Psoas muscle (tissue), 7 donors: ENCODE measurements at regions not wholly inside any gene's neighbourhood (a gene's known extent, or its start where the extent isn't known, plus 50 kb on each side); places are given as distances from the start of the nearest gene placed in this dataset.
"Not testable (repeated sequence)": the region's sequence is repeated elsewhere in the genome, so short reads cannot be mapped to it uniquely, and the experiment has no call there.

ENCODE experiments used
- ATAC-seq, 4 donors: fragments of 200-7000 bp; cut with Tn5 transposase; one replicate each; pipeline ENCODE4 v1.9.1; 2020; ENCODE audit warnings: moderate library complexity in 3 of 4, mild to moderate bottlenecking in 2 of 4
- DNase-seq, 2 donors: peaks; one replicate each; pipeline ENCODE4 v3.0.0-alpha.2; 2020
- H3K27ac ChIP-seq: fragments of 200-600 bp; one replicate; pipeline ENCODE4 v1.8.0; 2022
- H3K27me3 ChIP-seq, 3 donors: fragments of 200-600 bp in 1 of 3; one replicate each; pipeline versions ENCODE4 v1.6.1 to v1.8.0; 2013 to 2022; ENCODE audit warnings: low read length in 2 of 3, mild to moderate bottlenecking in 2 of 3, moderate library complexity in 1 of 3; ENCODE audit not compliant: insufficient read depth in 3 of 3
- H3K36me3 ChIP-seq, 2 donors: fragments of 200-600 bp in 1 of 2; one replicate each; pipeline versions ENCODE4 v1.6.1 to v1.8.0; 2013 to 2022; ENCODE audit warnings: low read depth in 1 of 2, mild to moderate bottlenecking in 1 of 2, moderate library complexity in 1 of 2; ENCODE audit not compliant: insufficient read depth in 1 of 2
- H3K4me1 ChIP-seq: fragments of 200-600 bp; one replicate; pipeline ENCODE4 v1.8.0; 2022
- H3K4me3 ChIP-seq: fragments of 200-600 bp; one replicate; pipeline ENCODE4 v1.8.0; 2022; ENCODE audit warnings: mild to moderate bottlenecking
- H3K9me3 ChIP-seq: fragments of 200-600 bp; one replicate; pipeline ENCODE4 v1.8.0; 2022
- WGBS, 3 donors: extraction: QIAGEN DNeasy Blood & Tissue Kit; methylation state at CpG; one replicate each; pipeline versions ENCODE4 v1.1.6 to v1.1.7; 2013; 5-methylcytosine and 5-hydroxymethylcytosine counted together
- intact Hi-C, 2 donors: fragments of 100-400 bp; cut with DNase I; formaldehyde crosslinking; loops; one replicate each; pipeline versions ENCODE4 v1.11.0 to v1.14.2; 2022
- TF ChIP-seq, protein P1 (sequence below): fragments of 200-600 bp; IDR thresholded peaks from one replicate; pipeline ENCODE4 v1.8.0; 2022; ENCODE audit warnings: antibody characterized with exemption
- donor health status: healthy with polysubstance abuse.
- donor health status: DM: no; HTN: no; CAD: no; lungs with moderate emphysema.
- donor health status: Bipolar disorder and iron deficiency.
- donor health status: healthy.
- donor health status: DM: yes; HTN: yes; CAD: no.
- donor health status: DM: no; HTN: no; CAD: no.
- donor health status: DM: yes; HTN: yes; CAD: no.

DNA sequence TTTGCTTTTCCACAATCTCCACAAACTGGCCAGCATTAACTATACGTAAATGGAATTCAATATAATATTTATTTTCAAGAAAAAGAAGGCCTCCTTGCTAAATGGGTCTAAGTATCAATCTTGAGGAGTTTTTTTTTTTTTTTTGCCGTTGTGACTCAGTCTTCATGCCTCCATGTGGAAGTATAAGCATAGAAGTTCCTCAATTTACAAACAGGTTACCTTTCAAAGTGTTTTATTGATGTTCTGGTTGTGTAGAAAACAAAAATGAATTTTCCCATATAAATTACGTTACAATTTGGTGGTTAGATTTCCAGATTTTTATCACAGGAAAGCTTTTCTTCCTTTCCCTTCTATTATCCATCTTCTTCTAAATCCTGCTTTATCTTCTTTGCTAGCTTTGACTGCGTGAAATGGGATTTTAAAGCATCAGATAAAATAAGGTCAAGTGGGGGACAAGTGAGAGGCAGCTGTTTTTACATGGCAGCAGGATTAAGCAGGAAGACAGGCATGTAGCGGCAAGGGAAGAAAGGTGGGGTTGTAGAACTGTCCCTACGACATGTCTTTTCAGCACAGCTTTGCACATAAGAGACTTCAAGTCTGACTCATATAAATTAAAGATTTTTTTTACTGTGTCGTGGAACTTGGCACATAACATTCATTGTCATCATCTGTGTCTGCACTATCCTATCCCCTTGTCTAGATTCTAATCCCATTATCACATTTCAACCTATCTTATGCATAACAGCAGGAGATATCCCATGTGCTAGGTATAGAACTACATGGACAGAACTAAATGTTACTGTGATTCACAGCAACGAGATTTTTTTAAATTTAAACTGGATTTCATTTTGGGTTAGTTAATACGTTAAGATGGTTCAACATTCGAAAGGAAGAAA, 135.3 kb upstream of the FAM3C start:
- Histone ChIP-seq H3K4me3 (no peak overlapping the region), H3K36me3 (no peaks in the 10 kb centered on the region), H3K4me1 (no peaks in the 10 kb centered on the region), H3K27me3 (no peaks in the 10 kb centered on the region), H3K9me3 (no peaks in the 10 kb centered on the region), H3K27ac (no peak overlapping the region)
- ATAC-seq (no peak), DNase-seq (no peak)
- intact Hi-C loops: no loop called here
- TF ChIP-seq, protein P1, sequence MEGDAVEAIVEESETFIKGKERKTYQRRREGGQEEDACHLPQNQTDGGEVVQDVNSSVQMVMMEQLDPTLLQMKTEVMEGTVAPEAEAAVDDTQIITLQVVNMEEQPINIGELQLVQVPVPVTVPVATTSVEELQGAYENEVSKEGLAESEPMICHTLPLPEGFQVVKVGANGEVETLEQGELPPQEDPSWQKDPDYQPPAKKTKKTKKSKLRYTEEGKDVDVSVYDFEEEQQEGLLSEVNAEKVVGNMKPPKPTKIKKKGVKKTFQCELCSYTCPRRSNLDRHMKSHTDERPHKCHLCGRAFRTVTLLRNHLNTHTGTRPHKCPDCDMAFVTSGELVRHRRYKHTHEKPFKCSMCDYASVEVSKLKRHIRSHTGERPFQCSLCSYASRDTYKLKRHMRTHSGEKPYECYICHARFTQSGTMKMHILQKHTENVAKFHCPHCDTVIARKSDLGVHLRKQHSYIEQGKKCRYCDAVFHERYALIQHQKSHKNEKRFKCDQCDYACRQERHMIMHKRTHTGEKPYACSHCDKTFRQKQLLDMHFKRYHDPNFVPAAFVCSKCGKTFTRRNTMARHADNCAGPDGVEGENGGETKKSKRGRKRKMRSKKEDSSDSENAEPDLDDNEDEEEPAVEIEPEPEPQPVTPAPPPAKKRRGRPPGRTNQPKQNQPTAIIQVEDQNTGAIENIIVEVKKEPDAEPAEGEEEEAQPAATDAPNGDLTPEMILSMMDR: no peak
- 70 to 76% (median 75%) methylated on average over 10 of the region's 10 CpGs for WGBS, 3 donors

DNA sequence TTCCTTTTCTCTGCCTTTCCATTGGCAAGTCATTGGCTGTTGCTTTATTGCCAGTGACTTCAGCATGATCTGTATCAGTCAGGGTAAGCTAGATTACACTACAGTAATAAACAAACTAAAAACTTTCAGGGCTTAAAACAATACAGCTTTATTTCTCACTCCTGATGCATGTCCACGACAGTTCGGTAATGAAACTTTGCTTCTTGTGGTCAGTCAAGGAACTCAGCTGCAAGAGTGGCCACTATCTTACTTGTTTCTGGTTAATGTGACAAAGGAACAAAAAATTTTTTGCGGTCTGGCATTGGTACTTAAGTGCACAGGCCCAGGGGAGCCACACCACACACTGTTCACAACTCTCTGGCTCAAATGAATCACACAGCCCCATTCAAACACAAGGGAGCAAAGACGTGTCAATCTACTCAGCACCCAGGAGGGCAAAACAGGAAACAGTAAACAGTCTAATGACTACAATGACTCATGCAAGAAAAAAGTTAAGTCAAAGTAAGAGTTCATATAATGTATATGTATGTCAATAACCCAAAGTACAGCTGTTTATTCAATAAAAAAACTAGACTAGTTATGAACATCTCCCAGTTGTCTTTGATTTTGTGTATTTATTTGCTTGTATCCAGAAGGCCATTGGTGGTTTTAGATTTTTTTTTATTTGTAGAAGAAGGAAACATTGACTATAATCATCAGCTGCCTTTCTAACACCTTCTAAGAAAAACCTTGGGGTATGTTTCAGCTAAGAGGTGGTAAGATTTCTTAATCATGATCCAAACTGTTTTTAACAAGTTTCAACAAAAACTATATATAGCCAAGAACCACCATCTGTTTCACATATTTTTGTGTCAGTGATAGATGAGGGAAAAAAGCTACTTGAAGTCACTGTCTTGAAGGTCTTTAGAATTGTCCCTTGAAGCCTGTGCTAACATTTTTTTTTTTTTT, 134.4 kb upstream of the FAM3C start:
- H3K27ac ChIP-seq: no peak overlapping the region
- intact Hi-C loops: no loop called here
- H3K4me1 ChIP-seq: no peaks in the 10 kb centered on the region

DNA sequence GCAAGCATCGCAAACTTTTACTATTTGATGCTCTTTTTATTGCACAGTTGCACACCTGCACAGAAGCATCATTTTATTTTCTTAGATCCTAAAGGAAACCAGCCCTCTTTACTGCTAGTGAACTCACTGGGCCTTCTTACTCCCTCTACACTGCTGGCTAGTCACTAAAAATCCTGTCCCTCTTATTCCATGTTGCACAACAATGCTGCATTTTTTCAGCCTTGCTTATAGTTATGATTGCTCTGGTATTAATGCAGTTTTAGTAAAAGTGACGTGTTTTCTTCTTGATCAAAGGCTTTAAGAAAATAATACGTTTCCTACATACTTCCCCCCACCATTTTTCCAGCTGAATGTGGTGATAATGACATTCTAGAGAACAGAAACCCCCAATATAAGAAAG, 132.9 kb upstream of the FAM3C start:
- TF ChIP-seq, protein P1: no peak
- Histone ChIP-seq H3K36me3 (no peaks in the 10 kb centered on the region), H3K27me3 (no peaks in the 10 kb centered on the region), H3K4me1 (no peaks in the 10 kb centered on the region), H3K4me3 (no peak overlapping the region), H3K9me3 (no peaks in the 10 kb centered on the region), H3K27ac (no peak overlapping the region)
- intact Hi-C loops: no loop called here
- no peak for DNase-seq
- 67 to 84% (median 82%) methylated on average over 3 of the region's 3 CpGs for WGBS, 3 donors
- ATAC-seq: no peak

More for the DNA sequence above, 134.4 kb upstream of the FAM3C start:
- no peaks in the 10 kb centered on the region for H3K9me3 ChIP-seq
- 50 to 62% (median 57%) methylated on average over 4 of the region's 4 CpGs for WGBS, 3 donors
- no peaks in the 10 kb centered on the region for H3K36me3 ChIP-seq
- TF ChIP-seq, protein P1: no peak
- no peaks in the 10 kb centered on the region for H3K27me3 ChIP-seq
- peak in 1 of 2 donors; percentile 20 for DNase-seq
- H3K4me3 ChIP-seq: no peak overlapping the region
- peak; percentile 47 to 80 (median 54) for ATAC-seq

DNA sequence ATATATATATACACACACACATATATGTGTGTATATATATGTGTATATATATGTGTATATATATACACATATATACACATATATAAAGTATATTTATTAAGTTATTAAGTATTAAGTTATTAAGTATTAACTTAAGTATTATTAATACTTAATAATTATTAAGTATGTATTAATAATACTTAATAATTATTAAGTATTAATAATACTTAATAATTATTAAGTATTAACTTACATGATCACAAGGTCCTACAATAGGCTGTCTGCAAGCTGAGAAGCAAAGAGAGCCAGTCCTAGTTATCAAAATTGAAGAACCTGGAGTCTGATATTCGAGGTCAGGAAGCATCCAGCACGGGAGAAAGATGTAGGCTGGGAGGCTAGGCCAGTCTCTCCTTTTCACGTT, 130.1 kb upstream of the FAM3C start:
- H3K27me3 ChIP-seq, H3K4me3 ChIP-seq, H3K9me3 ChIP-seq, H3K36me3 ChIP-seq, intact Hi-C loops, DNase-seq, H3K27ac ChIP-seq, H3K4me1 ChIP-seq, ATAC-seq: not testable (repeated sequence)
- WGBS, 3 donors: 58 to 72% (median 68%) methylated on average over 3 of the region's 3 CpGs
